ENCODE measurements at regions not wholly inside any gene's neighbourhood (a gene's known extent, or its start where the extent isn't known, plus 50 kb on each side); places are given as distances from the start of the nearest gene placed in this dataset.

- Mint-ChIP-seq H3K27me3 (peaks cover 7% of the 10 kb centered on the region), H3K4me3 (no peak overlapping the region), H3K4me1 (peaks cover 4% of the 10 kb centered on the region), H3K9me3 (ENCODE audit: insufficient read depth) (no peaks in the 10 kb centered on the region), H3K27ac (no peak overlapping the region)
- H3K4me2 ChIP-seq (replicated peaks; ENCODE audit: low read depth, low read length, poor library complexity, severe bottlenecking): no peak overlapping the region
- no peak for TF ChIP-seq CTCF (IDR thresholded peaks at IDR 0.05)
- no peak for TF ChIP-seq EZH2 (IDR thresholded peaks at IDR 0.05; ENCODE audit: borderline replicate concordance, insufficient read depth, low read depth, low read length, poor library complexity, severe bottlenecking)
- no peak overlapping the region for H3K4me3 ChIP-seq (ENCODE audit: control extremely low read depth in 1 of 5, extremely low read depth in 1 of 5, insufficient read depth in 1 of 5, low read depth in 2 of 5, low read length in 4 of 5)
- POLR2A ChIA-PET: no interaction called here
- no peak overlapping the region for H3K9ac ChIP-seq (ENCODE audit: low read length)
- H3K27me3 ChIP-seq (replicated peaks in 1 of 4; ENCODE audit: control extremely low read depth in 1 of 4, control insufficient read depth in 3 of 4, insufficient read depth in 4 of 4, low read length in 3 of 4): peaks cover 0 to 2% (median 0%) of the 10 kb centered on the region in 4 experiments
- ATAC-seq (ENCODE audit: low read depth): no peak
- no peaks in the 10 kb centered on the region for H4K20me1 ChIP-seq (ENCODE audit: control insufficient read depth, insufficient read depth, low read length, poor library complexity, severe bottlenecking)
- intact Hi-C loops (cut with micrococcal nuclease): loop anchor here (2.0 kb wide), 1 partner anchor 633 kb away; no protein-coding TSS in a partner anchor
- 100% methylated on average over 2 of the region's 7 CpGs for WGBS (ENCODE audit: insufficient coverage)
- CTCF ChIA-PET: no interaction called here
- no peaks in the 10 kb centered on the region for H3K79me2 ChIP-seq (ENCODE audit: control insufficient read depth, insufficient read depth, low read length)
- no peaks in the 10 kb centered on the region for H3K4me1 ChIP-seq (ENCODE audit: control insufficient read depth in 2 of 2, insufficient read depth in 2 of 2, low read length in 2 of 2)
- no peaks in the 10 kb centered on the region for H3K9me3 ChIP-seq (ENCODE audit: control extremely low read depth in 1 of 3, control insufficient read depth in 2 of 3, insufficient read depth in 1 of 3, low read length in 2 of 3)
- H2AFZ ChIP-seq (ENCODE audit: insufficient read depth, low read depth, low read length, poor library complexity, severe bottlenecking): no peak overlapping the region
- no peak overlapping the region for H3K27ac ChIP-seq (ENCODE audit: low read length in 2 of 2)
- no peak for DNase-seq
- no peaks in the 10 kb centered on the region for H3K36me3 ChIP-seq (replicated peaks in 1 of 2; ENCODE audit: control extremely low read depth in 1 of 2, control insufficient read depth in 1 of 2, extremely low read depth in 1 of 2, insufficient read depth in 2 of 2, low read length in 1 of 2)
Measured at GRCh38 chr15:98443526-98443925, 204.8 kb upstream of the IGF1R start.

- no peak overlapping the region for H3K27ac Mint-ChIP-seq
- ATAC-seq (ENCODE audit: low read depth): no peak
- no peak overlapping the region for H3K27ac ChIP-seq (ENCODE audit: low read length in 2 of 2)
- no peak overlapping the region for H3K4me2 ChIP-seq (replicated peaks; ENCODE audit: low read depth, low read length, poor library complexity, severe bottlenecking)
- H3K79me2 ChIP-seq (ENCODE audit: control insufficient read depth, insufficient read depth, low read length): no peaks in the 10 kb centered on the region
- ChIA-PET CTCF (no interaction called here), POLR2A (no interaction called here)
- H4K20me1 ChIP-seq (ENCODE audit: control insufficient read depth, insufficient read depth, low read length, poor library complexity, severe bottlenecking): no peaks in the 10 kb centered on the region
- no peak overlapping the region for H3K9ac ChIP-seq (ENCODE audit: low read length)
- no peak overlapping the region for H2AFZ ChIP-seq (ENCODE audit: insufficient read depth, low read depth, low read length, poor library complexity, severe bottlenecking)
- no peak overlapping the region for H3K4me3 Mint-ChIP-seq
- TF ChIP-seq EZH2 (IDR thresholded peaks at IDR 0.05; ENCODE audit: borderline replicate concordance, insufficient read depth, low read depth, low read length, poor library complexity, severe bottlenecking) (no peak), CTCF (IDR thresholded peaks at IDR 0.05) (no peak)
- H3K9me3 ChIP-seq (ENCODE audit: control extremely low read depth in 1 of 3, control insufficient read depth in 2 of 3, insufficient read depth in 1 of 3, low read length in 2 of 3): no peaks in the 10 kb centered on the region
- no peak overlapping the region for H3K4me3 ChIP-seq (ENCODE audit: control extremely low read depth in 1 of 5, extremely low read depth in 1 of 5, insufficient read depth in 1 of 5, low read depth in 2 of 5, low read length in 4 of 5)
- peaks cover 4% of the 10 kb centered on the region for H3K4me1 Mint-ChIP-seq
- H3K4me1 ChIP-seq (ENCODE audit: control insufficient read depth in 2 of 2, insufficient read depth in 2 of 2, low read length in 2 of 2): no peaks in the 10 kb centered on the region
- DNase-seq: no peak
- intact Hi-C loops (cut with micrococcal nuclease): no loop called here
- H3K36me3 ChIP-seq (replicated peaks in 1 of 2; ENCODE audit: control extremely low read depth in 1 of 2, control insufficient read depth in 1 of 2, extremely low read depth in 1 of 2, insufficient read depth in 2 of 2, low read length in 1 of 2): no peaks in the 10 kb centered on the region
- H3K9me3 Mint-ChIP-seq (ENCODE audit: insufficient read depth): no peaks in the 10 kb centered on the region
- WGBS (ENCODE audit: insufficient coverage): 82% methylated on average over 9 of the region's 9 CpGs
- H3K27me3 ChIP-seq (replicated peaks in 1 of 4; ENCODE audit: control extremely low read depth in 1 of 4, control insufficient read depth in 3 of 4, insufficient read depth in 4 of 4, low read length in 3 of 4): no peaks in the 10 kb centered on the region
- peaks cover 10% of the 10 kb centered on the region for H3K27me3 Mint-ChIP-seq
Measured at GRCh38 chr15:98444138-98444537, 204.2 kb upstream of the IGF1R start.
